ENCODE measurements at regions not wholly inside any gene's neighbourhood (a gene's known extent, or its start where the extent isn't known, plus 50 kb on each side); places are given as distances from the start of the nearest gene placed in this dataset.
"Not testable (repeated sequence)": the region's sequence is repeated elsewhere in the genome, so short reads cannot be mapped to it uniquely, and the experiment has no call there.

GRCh38 chr3:3351226-3351625, 171.7 kb upstream of the CRBN start:
- Histone ChIP-seq H3K27me3 (no peaks in the 10 kb centered on the region), H3K4me3 (no peak overlapping the region), H3K36me3 (no peaks in the 10 kb centered on the region), H3K4me1 (peaks cover 0 to 11% (median 9%) of the 10 kb centered on the region in 4 donors), H3K27ac (replicated peaks in 1 of 4) (no peak overlapping the region), H3K9me3 (no peaks in the 10 kb centered on the region)
- 69% methylated on average over 3 of the region's 3 CpGs for WGBS
- DNase-seq (ENCODE audit: extremely low spot score) = no peak
- TF ChIP-seq POLR2A (IDR thresholded peaks at IDR 0.05; ENCODE audit: low read depth) = no peak
- TF ChIP-seq EP300 (IDR thresholded peaks at IDR 0.05) = no peak
- no peak for TF ChIP-seq CTCF (IDR thresholded peaks at IDR 0.05)
- TF ChIP-seq POLR2AphosphoS5 (IDR thresholded peaks at IDR 0.05) = no peak
- intact Hi-C loops (cut with DNase I) = no loop called here

- DNase-seq (ENCODE audit: extremely low spot score); H3K4me3 ChIP-seq; H3K36me3 ChIP-seq; intact Hi-C loops (cut with DNase I); H3K27me3 ChIP-seq; H3K27ac ChIP-seq (replicated peaks in 1 of 4); H3K9me3 ChIP-seq: not testable (repeated sequence)
- 76% methylated on average over 2 of the region's 2 CpGs for WGBS
- peaks cover 0 to 16% (median 11%) of the 10 kb centered on the region in 4 donors for H3K4me1 ChIP-seq
Observed at GRCh38 chr3:3347056-3347455, 167.6 kb upstream of the CRBN start.

- H3K4me1 ChIP-seq = peaks cover 0 to 16% (median 11%) of the 10 kb centered on the region in 4 donors
- no peak for TF ChIP-seq POLR2AphosphoS5 (IDR thresholded peaks at IDR 0.05)
- no peak for TF ChIP-seq EP300 (IDR thresholded peaks at IDR 0.05)
- H3K27ac ChIP-seq (replicated peaks in 1 of 4) = no peak overlapping the region
- intact Hi-C loops (cut with DNase I) = no loop called here
- no peaks in the 10 kb centered on the region for H3K9me3 ChIP-seq
- no peak overlapping the region for H3K4me3 ChIP-seq
- DNase-seq (ENCODE audit: extremely low spot score) = no peak
- WGBS = 59% methylated on average over 2 of the region's 2 CpGs
- no peaks in the 10 kb centered on the region for H3K27me3 ChIP-seq
- H3K36me3 ChIP-seq = no peaks in the 10 kb centered on the region
Observed at GRCh38 chr3:3346556-3346955, 167.1 kb upstream of the CRBN start.

GRCh38 chr3:3342141-3342540, 162.7 kb upstream of the CRBN start:
- DNase-seq (ENCODE audit: extremely low spot score) = no peak
- intact Hi-C loops (cut with DNase I) = no loop called here
- no peaks in the 10 kb centered on the region for H3K36me3 ChIP-seq
- H3K27me3 ChIP-seq = no peaks in the 10 kb centered on the region
- TF ChIP-seq POLR2AphosphoS5 (IDR thresholded peaks at IDR 0.05) (no peak), EP300 (IDR thresholded peaks at IDR 0.05) (no peak), POLR2A (IDR thresholded peaks at IDR 0.05; ENCODE audit: low read depth) (no peak), CTCF (IDR thresholded peaks at IDR 0.05) (no peak)
- no peak overlapping the region for H3K27ac ChIP-seq (replicated peaks in 1 of 4)
- no peaks in the 10 kb centered on the region for H3K9me3 ChIP-seq
- H3K4me1 ChIP-seq = peaks cover 0 to 14% (median 10%) of the 10 kb centered on the region in 4 donors
- H3K4me3 ChIP-seq = no peak overlapping the region
- WGBS = 82% methylated on average over 2 of the region's 2 CpGs

- no peak for DNase-seq (ENCODE audit: extremely low spot score)
- H3K27me3 ChIP-seq = no peaks in the 10 kb centered on the region
- 81% methylated on average over 6 of the region's 6 CpGs for WGBS
- intact Hi-C loops (cut with DNase I) = no loop called here
- H3K27ac ChIP-seq (replicated peaks in 1 of 4) = no peak overlapping the region
- no peaks in the 10 kb centered on the region for H3K9me3 ChIP-seq
- no peak overlapping the region for H3K4me3 ChIP-seq
- no peaks in the 10 kb centered on the region for H3K36me3 ChIP-seq
- TF ChIP-seq POLR2AphosphoS5 (IDR thresholded peaks at IDR 0.05) = no peak
- peaks cover 0 to 5% (median 2%) of the 10 kb centered on the region in 4 donors for H3K4me1 ChIP-seq
Observed at GRCh38 chr3:3340965-3341895, 161.7 kb upstream of the CRBN start.

- Histone ChIP-seq H3K27me3 (no peaks in the 10 kb centered on the region), H3K36me3 (no peaks in the 10 kb centered on the region), H3K9me3 (no peaks in the 10 kb centered on the region), H3K27ac (replicated peaks in 1 of 4) (no peak overlapping the region), H3K4me3 (no peak overlapping the region), H3K4me1 (no peaks in the 10 kb centered on the region)
- TF ChIP-seq EP300 (IDR thresholded peaks at IDR 0.05) (no peak), POLR2A (IDR thresholded peaks at IDR 0.05; ENCODE audit: low read depth) (no peak), POLR2AphosphoS5 (IDR thresholded peaks at IDR 0.05) (no peak), CTCF (IDR thresholded peaks at IDR 0.05) (no peak)
- 87% methylated on average over 4 of the region's 4 CpGs for WGBS
- intact Hi-C loops (cut with DNase I) = no loop called here
- no peak for DNase-seq (ENCODE audit: extremely low spot score)
Observed at GRCh38 chr3:3340526-3340925, 161.0 kb upstream of the CRBN start.
